GM18498 (cell line): ENCODE measurements at regions not wholly inside any gene's neighbourhood (a gene's known extent, or its start where the extent isn't known, plus 50 kb on each side); places are given as distances from the start of the nearest gene placed in this dataset.
"Not testable (repeated sequence)": the region's sequence is repeated elsewhere in the genome, so short reads cannot be mapped to it uniquely, and the experiment has no call there.

Source experiments
- ATAC-seq: cut with Tn5 transposase; IDR thresholded peaks from one replicate; pipeline ENCODE4 v1.9.1; 2021; ENCODE audit warnings: mild to moderate bottlenecking, moderate library complexity; ENCODE audit not compliant: unreplicated experiment

- no peak for ATAC-seq
Measured at GRCh38 chr3:33919312-33920120, 121.1 kb downstream of the PDCD6IP start.

GRCh38 chr3:33920511-33920910 lies 122.1 kb downstream of the PDCD6IP start:
- no peak for ATAC-seq

GRCh38 chr3:33921608-33922007 lies 123.2 kb downstream of the PDCD6IP start:
- no peak for ATAC-seq

- no peak for ATAC-seq
Measured at GRCh38 chr3:33926998-33927605, 128.7 kb downstream of the PDCD6IP start.

GRCh38 chr3:33929813-33930212 lies 131.4 kb downstream of the PDCD6IP start:
- no peak for ATAC-seq

GRCh38 chr3:33931512-33931911 lies 133.1 kb downstream of the PDCD6IP start:
- no peak for ATAC-seq

- ATAC-seq: no peak
Measured at GRCh38 chr3:33932010-33932764, 133.8 kb downstream of the PDCD6IP start.

- no peak for ATAC-seq
Measured at GRCh38 chr3:33936171-33936920, 137.9 kb downstream of the PDCD6IP start.

GRCh38 chr3:33936921-33937525 lies 138.6 kb downstream of the PDCD6IP start:
- no peak for ATAC-seq

GRCh38 chr3:33937628-33938027 lies 139.2 kb downstream of the PDCD6IP start:
- ATAC-seq: no peak

GRCh38 chr3:33940149-33940548 lies 141.7 kb downstream of the PDCD6IP start:
- ATAC-seq: no peak

- no peak for ATAC-seq
Measured at GRCh38 chr3:33940736-33941135, 142.3 kb downstream of the PDCD6IP start.

- peak; percentile 89 for ATAC-seq
Measured at GRCh38 chr3:33941804-33942203, 143.4 kb downstream of the PDCD6IP start.

- peak; percentile 33 for ATAC-seq
Measured at GRCh38 chr3:33942483-33943150, 144.2 kb downstream of the PDCD6IP start.

GRCh38 chr3:33943277-33943676 lies 144.8 kb downstream of the PDCD6IP start:
- ATAC-seq: no peak

GRCh38 chr3:33946612-33947011 lies 148.2 kb downstream of the PDCD6IP start:
- not testable (repeated sequence) for ATAC-seq

- ATAC-seq: no peak
Measured at GRCh38 chr3:33947272-33948195, 149.1 kb downstream of the PDCD6IP start.

GRCh38 chr3:33949074-33949473 lies 150.6 kb downstream of the PDCD6IP start:
- ATAC-seq: no peak

- no peak for ATAC-seq
Measured at GRCh38 chr3:33954956-33955355, 156.5 kb downstream of the PDCD6IP start.
